H1 (cell line): ENCODE measurements at regions not wholly inside any gene's neighbourhood (a gene's known extent, or its start where the extent isn't known, plus 50 kb on each side); places are given as distances from the start of the nearest gene placed in this dataset.

Source experiments
- CTCF ChIA-PET: fragments of 300-600 bp; sonication (Branson Sonifier 250); formaldehyde crosslinking; loops from one replicate; lab custom pipeline; 2021; ENCODE audit not compliant: partially characterized antibody; lab: Charles Lee
- POLR2A ChIA-PET: fragments of 300-600 bp; sonication (Branson Sonifier 250); formaldehyde crosslinking; loops from one replicate; lab custom pipeline; 2021; ENCODE audit warnings: inconsistent platforms; ENCODE audit not compliant: partially characterized antibody; lab: Charles Lee
- DNase-seq, 2 experiments: peaks; one replicate each; pipeline versions ENCODE4 v3.0.0 to v3.0.0-alpha.2; 2010 to 2022; ENCODE audit warnings: low spot score in 2 of 2, low read depth in 1 of 2, mixed read lengths in 1 of 2
- FAIRE-seq: peaks from 2 replicates; lab custom pipeline; 2011; peaks lifted over from hg19 to GRCh38; lab: Jason Lieb, UNC
- H2AFZ ChIP-seq: 2 replicates; pipeline ENCODE4 v1.8.1; 2012; ENCODE audit warnings: low read length, inconsistent platforms
- H2AK5ac ChIP-seq: 2 replicates; pipeline ENCODE4 v1.6.1; 2013; ENCODE audit warnings: low read depth, low read length
- H2BK120ac ChIP-seq: replicated peaks from 2 replicates; pipeline ENCODE3; 2013; ENCODE audit warnings: low read depth, low read length, inconsistent platforms
- H2BK12ac ChIP-seq: 2 replicates; pipeline ENCODE4 v1.6.1; 2013; ENCODE audit warnings: low read depth, low read length
- H2BK15ac ChIP-seq: 2 replicates; pipeline ENCODE4 v1.6.1; 2013; ENCODE audit warnings: low read length
- H2BK20ac ChIP-seq: 2 replicates; pipeline ENCODE4 v1.6.1; 2013; ENCODE audit warnings: low read length
- H2BK5ac ChIP-seq: 2 replicates; pipeline ENCODE4 v1.6.1; 2013; ENCODE audit warnings: low read depth, low read length
- H3K14ac ChIP-seq: 2 replicates; pipeline ENCODE4 v1.6.1; 2013; ENCODE audit warnings: inconsistent platforms; ENCODE audit not compliant: insufficient read length
- H3K18ac ChIP-seq: 2 replicates; pipeline ENCODE4 v1.6.1; 2013; ENCODE audit warnings: low read length; ENCODE audit errors: extremely low read depth
- H3K23ac ChIP-seq: 2 replicates; pipeline ENCODE4 v1.6.1; 2013; ENCODE audit warnings: inconsistent platforms; ENCODE audit not compliant: insufficient read length
- H3K23me2 ChIP-seq: 2 replicates; pipeline ENCODE4 v1.6.1; 2013; ENCODE audit warnings: low read depth, low read length
- H3K27ac ChIP-seq: 2 replicates; pipeline ENCODE4 v1.6.1; 2011; ENCODE audit warnings: low read depth, low read length, inconsistent platforms
- H3K27me3 ChIP-seq, 4 experiments: replicated peaks in 1 of 4; 1 replicate in 1 of 4; 2 replicates in 3 of 4; pipeline versions ENCODE4 v1.6.1 to v1.8.1; 2011 to 2013; ENCODE audit warnings: low read length in 3 of 4, mild to moderate bottlenecking in 3 of 4, inconsistent platforms in 2 of 4, mixed read lengths in 2 of 4, moderate library complexity in 1 of 4; ENCODE audit not compliant: control insufficient read depth in 3 of 4, insufficient read depth in 3 of 4; ENCODE audit errors: extremely low read depth in 1 of 4
- H3K36me3 ChIP-seq, 4 experiments: 2 replicates each; pipeline versions ENCODE4 v1.6.1 to v1.8.1; 2011 to 2013; ENCODE audit warnings: mild to moderate bottlenecking in 4 of 4, low read length in 3 of 4, moderate library complexity in 2 of 4, control low read depth in 1 of 4, inconsistent platforms in 1 of 4; ENCODE audit not compliant: insufficient read depth in 4 of 4, control insufficient read depth in 2 of 4
- H3K4ac ChIP-seq: replicated peaks from 2 replicates; pipeline ENCODE3; 2013; ENCODE audit warnings: low read length, low read depth, mixed read lengths, inconsistent platforms; ENCODE audit not compliant: insufficient read length
- H3K4me1 ChIP-seq, 4 experiments: replicated peaks in 1 of 4; 1 replicate in 1 of 4; 2 replicates in 3 of 4; pipeline versions ENCODE4 v1.6.1 to v1.8.1; 2011 to 2013; ENCODE audit warnings: low read length in 3 of 4, inconsistent platforms in 2 of 4, mixed read lengths in 1 of 4; ENCODE audit not compliant: insufficient read depth in 4 of 4, control insufficient read depth in 3 of 4
- H3K4me2 ChIP-seq, 2 experiments: 2 replicates each; pipeline versions ENCODE4 v1.6.1 to v1.8.1; 2011 to 2013; ENCODE audit warnings: low read depth in 2 of 2, low read length in 2 of 2, control low read depth in 1 of 2, inconsistent platforms in 1 of 2, mild to moderate bottlenecking in 1 of 2; ENCODE audit not compliant: insufficient read depth in 1 of 2
- H3K4me3 ChIP-seq, 4 experiments: fragments of 200-600, 300-600 bp in 1 of 4; sonication (generic), shearing (Covaris generic), sonication (Bioruptor Twin) in 1 of 4; 2 replicates each; pipeline versions ENCODE4 v1.5.1 to v1.8.1; 2011 to 2016; ENCODE audit warnings: low read length in 4 of 4, low read depth in 3 of 4, control low read depth in 2 of 4, inconsistent platforms in 2 of 4, mild to moderate bottlenecking in 2 of 4, mixed read lengths in 1 of 4, moderate library complexity in 1 of 4; ENCODE audit not compliant: insufficient read depth in 2 of 4; ENCODE audit errors: extremely low read depth in 1 of 4
- H3K56ac ChIP-seq: replicated peaks from 2 replicates; pipeline ENCODE3; 2013; ENCODE audit warnings: low read depth, mild to moderate bottlenecking, mixed read lengths, low read length, inconsistent platforms; ENCODE audit not compliant: insufficient read length
- H3K79me1 ChIP-seq: 2 replicates; pipeline ENCODE4 v1.6.1; 2013; ENCODE audit warnings: low read depth, low read length, control low read depth
- H3K79me2 ChIP-seq, 2 experiments: 2 replicates each; pipeline versions ENCODE4 v1.6.1 to v1.8.1; 2012 to 2013; ENCODE audit warnings: low read length in 2 of 2, mild to moderate bottlenecking in 2 of 2, inconsistent platforms in 1 of 2; ENCODE audit not compliant: insufficient read depth in 2 of 2, control insufficient read depth in 1 of 2
- H3K9ac ChIP-seq, 4 experiments: replicated peaks in 1 of 4; 1 replicate in 1 of 4; 2 replicates in 3 of 4; pipeline versions ENCODE4 v1.6.1 to v1.8.1; 2011 to 2013; ENCODE audit warnings: low read depth in 3 of 4, low read length in 3 of 4, control low read depth in 2 of 4, mild to moderate bottlenecking in 2 of 4, moderate library complexity in 2 of 4, inconsistent platforms in 1 of 4; ENCODE audit errors: extremely low read depth in 1 of 4
- H3K9me3 ChIP-seq, 2 experiments: 2 replicates each; pipeline versions ENCODE4 v1.6.1 to v1.8.1; 2012 to 2013; ENCODE audit warnings: mild to moderate bottlenecking in 2 of 2, moderate library complexity in 2 of 2, control low read depth in 1 of 2, inconsistent platforms in 1 of 2, low read depth in 1 of 2, low read length in 1 of 2, mixed read lengths in 1 of 2; ENCODE audit not compliant: insufficient read depth in 2 of 2
- H4K20me1 ChIP-seq, 2 experiments: replicated peaks in 1 of 2; 2 replicates each; pipeline versions ENCODE3 to v1.8.1; 2011 to 2013; ENCODE audit warnings: inconsistent platforms in 2 of 2, low read length in 2 of 2, mild to moderate bottlenecking in 1 of 2; ENCODE audit not compliant: insufficient read depth in 2 of 2, control insufficient read depth in 1 of 2
- H4K5ac ChIP-seq: 2 replicates; pipeline ENCODE4 v1.6.1; 2013; ENCODE audit warnings: low read length, low read depth, mixed read lengths, inconsistent platforms; ENCODE audit not compliant: insufficient read length
- H4K8ac ChIP-seq: 2 replicates; pipeline ENCODE4 v1.8.0; 2013; ENCODE audit warnings: mild to moderate bottlenecking, moderate library complexity, low read length, inconsistent platforms; ENCODE audit not compliant: insufficient read depth; ENCODE audit errors: extremely low read depth
- H4K91ac ChIP-seq: replicated peaks from 2 replicates; pipeline ENCODE3; 2013; ENCODE audit warnings: low read length, mixed read lengths, inconsistent platforms; ENCODE audit not compliant: insufficient read length
- BRCA1 ChIP-seq: IDR thresholded peaks from 2 replicates; pipeline ENCODE4 v1.6.1; 2012; ENCODE audit warnings: low read depth, low read length, improper control_type of control experiment
- CHD2 ChIP-seq: IDR thresholded peaks from 2 replicates; pipeline ENCODE4 v1.6.1; 2012; ENCODE audit warnings: low read length, improper control_type of control experiment
- EGR1 ChIP-seq: IDR thresholded peaks from 2 replicates; pipeline ENCODE4 v1.6.1; 2011; ENCODE audit warnings: low read depth, low read length, borderline replicate concordance
- GTF2F1 ChIP-seq: IDR thresholded peaks from 2 replicates; pipeline ENCODE4 v1.6.1; 2012; ENCODE audit warnings: low read depth, low read length, improper control_type of control experiment, borderline replicate concordance
- HDAC2 ChIP-seq, 2 experiments: fragments of 300-600 bp in 1 of 2; sonication (generic) in 1 of 2; IDR thresholded peaks; 2 replicates each; pipeline ENCODE4 v1.6.1; 2011 to 2012; ENCODE audit warnings: low read depth in 2 of 2, low read length in 2 of 2, mild to moderate bottlenecking in 2 of 2, moderate library complexity in 2 of 2, borderline replicate concordance in 1 of 2, inconsistent platforms in 1 of 2
- JUN ChIP-seq: IDR thresholded peaks from 2 replicates; pipeline ENCODE4 v1.6.1; 2011; ENCODE audit warnings: low read depth, mild to moderate bottlenecking, improper control_type of control experiment, low read length
- POU5F1 ChIP-seq: IDR thresholded peaks from 2 replicates; pipeline ENCODE4 v1.6.1; 2011; ENCODE audit warnings: low read depth, mild to moderate bottlenecking, low read length, moderate library complexity
- RFX5 ChIP-seq: IDR thresholded peaks from 2 replicates; pipeline ENCODE4 v1.6.1; 2011; ENCODE audit warnings: low read depth, low read length, improper control_type of control experiment, borderline replicate concordance
- SIRT6 ChIP-seq: IDR thresholded peaks from one replicate; pipeline ENCODE4 v1.7.1; 2012; ENCODE audit warnings: low read length, inconsistent platforms
- SIX5 ChIP-seq: IDR thresholded peaks from 2 replicates; pipeline ENCODE4 v1.6.1; 2011; ENCODE audit warnings: mild to moderate bottlenecking, low read depth, low read length
- TBP ChIP-seq: IDR thresholded peaks from 2 replicates; pipeline ENCODE4 v1.6.1; 2011; ENCODE audit warnings: low read depth, low read length, improper control_type of control experiment
- TEAD4 ChIP-seq: IDR thresholded peaks from 2 replicates; pipeline ENCODE4 v1.6.1; 2012; ENCODE audit warnings: low read depth, low read length, inconsistent platforms, mixed read lengths
- WGBS, 2 experiments: shearing (Covaris generic) in 1 of 2; methylation state at CpG; one replicate each; pipeline versions ENCODE4 v1.1.6 to v1.1.7; 2013 to 2015; ENCODE audit warnings: low lambda C conversion rate in 2 of 2, mixed read lengths in 2 of 2, inconsistent platforms in 1 of 2, low coverage in 1 of 2, missing lambda C conversion rate in 1 of 2; ENCODE audit not compliant: insufficient replicate concordance in 2 of 2, insufficient coverage in 1 of 2, insufficient read length in 1 of 2; ENCODE audit errors: extremely low coverage in 1 of 2, missing lambda C conversion rate in 1 of 2; 5-methylcytosine and 5-hydroxymethylcytosine counted together
- TF ChIP-seq, protein P1 (sequence below): IDR thresholded peaks from 2 replicates; pipeline ENCODE4 v1.6.1; 2011; ENCODE audit warnings: low read depth, mild to moderate bottlenecking, low read length; ENCODE audit not compliant: insufficient read depth
- TF ChIP-seq, protein P2 (sequence below): IDR thresholded peaks from 2 replicates; pipeline ENCODE4 v1.6.1; 2011; ENCODE audit warnings: low read length, improper control_type of control experiment

DNA sequence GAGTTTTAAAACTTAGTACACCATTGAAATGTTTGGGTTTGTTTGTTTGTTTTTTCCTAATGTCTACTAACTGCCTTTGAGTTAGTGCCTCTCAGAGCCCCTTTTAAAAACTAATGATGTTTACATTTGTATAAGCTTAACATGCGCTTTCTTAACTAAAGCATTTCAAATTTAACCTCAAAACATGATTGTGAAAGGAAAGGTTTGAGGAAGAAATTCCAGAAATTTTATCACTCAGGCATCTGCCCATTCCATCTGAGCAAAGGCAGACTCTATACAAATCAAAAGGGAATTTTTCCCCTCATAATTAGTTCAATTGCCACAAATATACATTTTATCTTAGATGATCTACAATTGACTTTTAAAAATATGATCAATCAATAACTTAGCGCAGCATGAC is 230.7 kb upstream of the CAND1 start:
- ChIA-PET CTCF (interaction anchor here (1.1 to 1.8 kb wide), 2 partner anchors 13 to 20 kb away, joined by 4 to 8 read pairs; no protein-coding TSS in a partner anchor), POLR2A (no interaction called here)
- Histone ChIP-seq H4K20me1 (peaks cover 5 to 12% of the 10 kb centered on the region in 2 experiments), H2AK5ac (no peak overlapping the region), H3K79me1 (no peaks in the 10 kb centered on the region), H3K23ac (no peak overlapping the region), H3K36me3 (no peaks in the 10 kb centered on the region), H2BK12ac (no peak overlapping the region), H3K14ac (no peak overlapping the region), H3K4me1 (peaks cover 4 to 11% (median 7%) of the 10 kb centered on the region in 4 experiments; a peak in 6 of 7 replicates), H3K18ac (no peak overlapping the region), H3K56ac (no peak overlapping the region), H3K79me2 (no peaks in the 10 kb centered on the region), H4K5ac (no peak overlapping the region), H2BK5ac (no peak overlapping the region), H3K9ac (no peak overlapping the region), H3K27ac (no peak overlapping the region), H2BK120ac (no peak overlapping the region), H3K23me2 (no peaks in the 10 kb centered on the region), H2AFZ (no peak overlapping the region), H3K27me3 (peaks cover 0 to 2% (median 0%) of the 10 kb centered on the region in 4 experiments; a peak in 3 of 7 replicates), H3K4ac (no peak overlapping the region), H3K4me2 (no peak overlapping the region), H4K91ac (no peak overlapping the region), H2BK15ac (no peak overlapping the region), H2BK20ac (no peak overlapping the region), H3K4me3 (no peak overlapping the region), H4K8ac (no peak overlapping the region), H3K9me3 (no peaks in the 10 kb centered on the region)
- DNase-seq (no peak), FAIRE-seq (no peak)
- WGBS, 2 experiments = 87% methylated on average over 2 of the region's 2 CpGs; no CpG with 5 or more reads in 1 of the 2 experiments
- no peak for TF ChIP-seq JUN
- no peak for TF ChIP-seq CHD2
- no peak for TF ChIP-seq BRCA1
- TF ChIP-seq HDAC2 (IDR thresholded peaks at IDR 0.05; ENCODE audit: borderline replicate concordance in 1 of 2, low read depth in 2 of 2, low read length in 2 of 2) = no peak
- no peak for TF ChIP-seq SIRT6
- no peak for TF ChIP-seq RFX5
- no peak for TF ChIP-seq TBP
- no peak for TF ChIP-seq EGR1
- no peak for TF ChIP-seq GTF2F1
- TF ChIP-seq POU5F1 = no peak
- TF ChIP-seq TEAD4 = no peak
- TF ChIP-seq, protein P1, sequence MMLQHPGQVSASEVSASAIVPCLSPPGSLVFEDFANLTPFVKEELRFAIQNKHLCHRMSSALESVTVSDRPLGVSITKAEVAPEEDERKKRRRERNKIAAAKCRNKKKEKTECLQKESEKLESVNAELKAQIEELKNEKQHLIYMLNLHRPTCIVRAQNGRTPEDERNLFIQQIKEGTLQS = no peak
- TF ChIP-seq SIX5 = no peak
- TF ChIP-seq, protein P2, sequence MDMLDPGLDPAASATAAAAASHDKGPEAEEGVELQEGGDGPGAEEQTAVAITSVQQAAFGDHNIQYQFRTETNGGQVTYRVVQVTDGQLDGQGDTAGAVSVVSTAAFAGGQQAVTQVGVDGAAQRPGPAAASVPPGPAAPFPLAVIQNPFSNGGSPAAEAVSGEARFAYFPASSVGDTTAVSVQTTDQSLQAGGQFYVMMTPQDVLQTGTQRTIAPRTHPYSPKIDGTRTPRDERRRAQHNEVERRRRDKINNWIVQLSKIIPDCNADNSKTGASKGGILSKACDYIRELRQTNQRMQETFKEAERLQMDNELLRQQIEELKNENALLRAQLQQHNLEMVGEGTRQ = no peak
